Testis (tissue), 2 donors: ENCODE measurements at regions not wholly inside any gene's neighbourhood (a gene's known extent, or its start where the extent isn't known, plus 50 kb on each side); places are given as distances from the start of the nearest gene placed in this dataset.

Experiments used
- POLR2A ChIP-seq: fragments of 450-650 bp; IDR thresholded peaks from one replicate; pipeline ENCODE4 v1.6.1; 2017; ENCODE audit warnings: antibody characterized with exemption, mild to moderate bottlenecking, moderate library complexity
- TF ChIP-seq, protein P1 (sequence below), 3 experiments: fragments of 450-650 bp in 2 of 3; fragments of 200-600 bp in 1 of 3; sonication (generic) in 1 of 3; IDR thresholded peaks; one replicate each; pipeline ENCODE4 v1.5.1; 2016 to 2019; ENCODE audit warnings: antibody characterized with exemption in 3 of 3, mild to moderate bottlenecking in 2 of 3, moderate library complexity in 1 of 3

DNA sequence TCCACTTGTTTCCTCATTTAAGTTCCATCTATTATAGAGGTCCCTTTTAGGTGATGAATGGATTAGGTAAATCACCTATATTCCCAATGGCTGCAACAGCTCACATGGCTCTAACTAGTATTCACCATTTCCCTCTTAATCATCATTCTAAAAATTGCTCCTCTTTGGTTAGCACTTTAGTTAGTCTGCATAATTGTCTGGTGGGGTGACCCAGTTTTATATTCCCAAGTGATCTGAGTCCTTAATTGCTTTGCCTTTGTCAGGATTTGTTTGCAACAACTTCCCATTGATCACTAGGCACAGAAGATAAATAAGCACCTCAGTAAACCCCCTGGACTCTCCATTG, 395.2 kb downstream of the RAB38 start:
- TF ChIP-seq POLR2A = no peak
- TF ChIP-seq, protein P1, sequence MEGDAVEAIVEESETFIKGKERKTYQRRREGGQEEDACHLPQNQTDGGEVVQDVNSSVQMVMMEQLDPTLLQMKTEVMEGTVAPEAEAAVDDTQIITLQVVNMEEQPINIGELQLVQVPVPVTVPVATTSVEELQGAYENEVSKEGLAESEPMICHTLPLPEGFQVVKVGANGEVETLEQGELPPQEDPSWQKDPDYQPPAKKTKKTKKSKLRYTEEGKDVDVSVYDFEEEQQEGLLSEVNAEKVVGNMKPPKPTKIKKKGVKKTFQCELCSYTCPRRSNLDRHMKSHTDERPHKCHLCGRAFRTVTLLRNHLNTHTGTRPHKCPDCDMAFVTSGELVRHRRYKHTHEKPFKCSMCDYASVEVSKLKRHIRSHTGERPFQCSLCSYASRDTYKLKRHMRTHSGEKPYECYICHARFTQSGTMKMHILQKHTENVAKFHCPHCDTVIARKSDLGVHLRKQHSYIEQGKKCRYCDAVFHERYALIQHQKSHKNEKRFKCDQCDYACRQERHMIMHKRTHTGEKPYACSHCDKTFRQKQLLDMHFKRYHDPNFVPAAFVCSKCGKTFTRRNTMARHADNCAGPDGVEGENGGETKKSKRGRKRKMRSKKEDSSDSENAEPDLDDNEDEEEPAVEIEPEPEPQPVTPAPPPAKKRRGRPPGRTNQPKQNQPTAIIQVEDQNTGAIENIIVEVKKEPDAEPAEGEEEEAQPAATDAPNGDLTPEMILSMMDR (IDR thresholded peaks at IDR 0.05) = no peak
